ENCODE measurements at regions not wholly inside any gene's neighbourhood (a gene's known extent, or its start where the extent isn't known, plus 50 kb on each side); places are given as distances from the start of the nearest gene placed in this dataset.

DNA sequence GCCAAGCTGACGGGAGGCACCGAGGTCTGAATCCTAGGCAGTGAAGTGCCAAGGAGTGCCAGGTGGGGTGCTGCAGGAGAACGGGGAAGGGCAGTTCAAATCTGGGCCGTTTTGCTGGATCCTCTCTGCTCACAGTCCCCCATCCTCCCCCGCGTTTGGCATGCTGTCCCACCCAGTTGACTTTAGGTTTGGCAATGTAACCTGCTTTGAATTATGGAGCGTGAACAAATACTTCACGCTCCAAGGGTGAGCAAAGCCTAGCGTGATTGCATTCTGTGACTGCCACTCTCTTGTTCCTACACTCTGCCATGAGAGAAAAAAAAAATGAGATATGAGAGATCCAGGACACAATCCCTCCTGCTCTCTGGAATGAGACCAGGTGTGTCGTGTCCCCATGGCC, 381.9 kb downstream of the ZNF516 start:
- DNase-seq = no peak

DNA sequence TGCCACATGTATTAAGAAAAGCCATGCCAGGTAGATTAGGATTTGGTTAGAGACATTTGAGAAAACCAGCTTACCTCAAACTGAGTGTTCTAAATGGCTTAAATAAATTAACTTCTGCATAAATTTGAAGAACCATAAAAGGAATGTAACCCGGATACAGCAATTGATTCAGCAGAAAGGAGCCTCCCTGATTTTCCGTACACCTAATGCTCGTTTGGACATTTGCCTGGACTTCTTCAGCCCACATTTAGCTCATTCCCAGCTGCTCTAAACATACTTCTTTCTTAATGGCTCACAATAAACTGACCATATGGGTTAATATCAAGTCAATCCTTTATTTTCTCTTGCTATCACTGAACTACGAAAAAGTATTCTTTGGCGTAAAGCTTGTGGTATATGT, 392.4 kb downstream of the ZNF516 start:
- no peak for DNase-seq

GRCh38 chr18:76102156-76102555, 392.9 kb downstream of the ZNF516 start:
- no peak for DNase-seq

- DNase-seq = no peak
Measured at GRCh38 chr18:76099931-76100457, 395.0 kb downstream of the ZNF516 start.

GRCh38 chr18:76098674-76099411, 396.2 kb downstream of the ZNF516 start:
- no peak for DNase-seq

GRCh38 chr18:76081536-76081935, 413.5 kb downstream of the ZNF516 start:
- no peak for DNase-seq

DNA sequence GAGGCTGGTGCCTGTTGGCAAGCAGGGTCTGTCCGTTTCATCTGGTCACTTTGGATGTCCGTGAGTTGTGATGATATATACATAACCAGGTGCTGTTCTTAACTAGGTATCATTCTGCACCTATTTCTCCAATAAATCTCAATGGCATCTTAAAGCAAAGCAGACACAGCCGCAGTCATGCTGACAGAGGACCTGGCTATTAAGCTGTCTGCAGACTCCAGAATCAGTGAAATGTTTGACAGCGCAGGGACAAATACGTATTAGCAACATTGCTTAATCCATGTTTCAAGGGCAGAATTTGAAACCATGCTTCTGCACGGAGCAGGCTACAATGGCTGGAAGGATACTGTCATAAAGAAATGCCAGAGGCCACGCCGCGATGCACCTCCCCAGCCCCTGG, 414.6 kb downstream of the ZNF516 start:
- no peak for DNase-seq

DNA sequence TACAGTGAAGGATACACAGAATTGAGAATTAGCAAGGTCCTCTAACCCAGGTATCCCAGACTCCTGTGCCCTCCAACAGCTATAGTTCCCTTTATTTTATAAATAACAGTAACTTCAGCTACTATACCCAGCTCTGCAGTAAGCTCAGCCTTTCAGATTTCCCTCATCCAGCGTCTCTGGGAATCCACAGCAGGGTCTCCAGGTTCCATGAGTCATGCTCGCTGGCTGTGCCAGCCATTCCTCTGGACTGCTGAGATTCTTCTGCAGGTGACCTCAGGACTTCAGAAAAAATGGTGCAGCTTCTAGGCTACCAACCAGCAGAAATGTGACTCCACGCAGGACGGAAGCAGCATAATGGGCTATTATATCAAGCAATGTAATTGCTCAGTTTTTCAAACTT, 419.3 kb downstream of the ZNF516 start:
- DNase-seq = no peak

- no peak for DNase-seq
Measured at GRCh38 chr18:76064998-76065397, 430.0 kb downstream of the ZNF516 start.

GRCh38 chr18:76058146-76058545, 436.9 kb downstream of the ZNF516 start:
- DNase-seq = no peak

GRCh38 chr18:76057386-76057785, 437.7 kb downstream of the ZNF516 start:
- DNase-seq = no peak

GRCh38 chr18:76056471-76057110, 438.5 kb downstream of the ZNF516 start:
- no peak for DNase-seq

DNA sequence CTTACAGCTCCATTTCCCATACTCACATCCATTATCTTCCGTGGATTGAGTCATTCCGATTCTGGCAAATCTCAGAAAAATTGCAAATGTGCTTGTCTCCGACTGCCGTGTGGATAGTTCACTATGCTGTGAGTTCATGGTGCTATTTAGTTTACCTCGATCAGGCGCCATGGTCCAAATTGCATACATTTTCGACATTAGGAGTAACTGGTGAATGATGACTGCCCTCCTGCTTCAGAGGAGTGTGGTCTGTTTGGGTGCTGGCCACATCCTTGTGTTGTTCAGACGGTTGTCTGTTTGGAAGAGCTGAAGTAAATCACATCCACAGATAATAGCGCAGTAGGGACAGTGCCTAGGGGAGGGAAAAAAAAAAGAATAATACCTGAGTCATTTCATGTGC, 439.5 kb downstream of the ZNF516 start:
- DNase-seq = no peak

DNA sequence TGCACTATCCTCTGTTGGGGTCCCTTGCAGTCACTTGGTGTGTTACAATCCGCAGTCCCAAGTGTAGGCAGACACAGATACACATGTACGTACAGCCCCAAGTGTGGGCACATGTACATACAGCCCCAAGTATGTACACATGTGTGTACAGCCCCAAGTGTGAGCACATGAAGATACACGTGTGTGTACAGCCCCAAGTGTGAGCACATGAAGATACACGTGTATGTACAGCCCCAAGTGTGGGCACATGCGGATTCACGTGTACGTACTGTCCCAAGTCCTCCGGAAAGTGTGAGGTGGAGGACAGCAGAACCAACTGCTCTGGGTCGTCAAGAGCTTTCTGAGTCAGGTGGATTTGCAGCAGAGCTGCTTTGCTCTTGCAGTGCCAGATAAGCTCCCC, 440.0 kb downstream of the ZNF516 start:
- DNase-seq = no peak

DNA sequence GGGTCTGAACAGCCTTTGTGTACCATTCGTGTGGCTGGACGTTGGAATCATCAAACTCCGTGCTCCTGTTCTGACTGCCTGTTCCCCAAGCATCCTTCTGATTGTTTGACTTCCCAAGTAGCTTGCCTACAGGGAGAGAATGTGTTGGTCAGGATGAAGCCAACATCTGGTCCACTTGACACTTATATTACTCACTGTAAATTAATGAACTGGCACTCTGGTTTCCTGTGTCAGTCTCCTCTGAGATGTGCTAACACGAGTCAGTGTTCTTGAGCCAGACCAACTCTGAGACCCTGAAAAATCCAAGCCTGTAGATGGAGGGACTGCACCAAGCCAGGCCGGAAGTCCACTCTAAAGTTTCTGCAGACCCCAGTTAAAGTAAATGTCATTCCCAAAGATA, 440.9 kb downstream of the ZNF516 start:
- DNase-seq = no peak

GRCh38 chr18:76053551-76053950, 441.5 kb downstream of the ZNF516 start:
- no peak for DNase-seq

DNA sequence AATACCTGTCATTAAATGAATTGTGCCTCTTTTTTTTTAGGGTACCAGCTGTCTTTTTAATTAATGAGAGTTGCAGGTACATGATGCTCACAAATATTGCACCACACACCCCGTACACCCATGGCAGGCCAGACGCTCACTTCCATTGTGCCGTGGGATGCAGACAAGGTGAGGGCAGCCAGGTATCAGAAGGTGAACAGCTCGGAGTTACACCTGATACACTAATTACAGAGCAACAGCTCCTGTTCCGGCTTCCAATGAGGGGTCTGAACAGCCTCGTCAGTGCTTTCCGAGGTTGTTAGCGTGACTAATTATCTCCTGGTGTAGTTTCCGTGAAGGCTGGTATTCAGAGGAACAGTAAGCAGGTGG, 442.8 kb downstream of the ZNF516 start:
- DNase-seq = no peak

DNA sequence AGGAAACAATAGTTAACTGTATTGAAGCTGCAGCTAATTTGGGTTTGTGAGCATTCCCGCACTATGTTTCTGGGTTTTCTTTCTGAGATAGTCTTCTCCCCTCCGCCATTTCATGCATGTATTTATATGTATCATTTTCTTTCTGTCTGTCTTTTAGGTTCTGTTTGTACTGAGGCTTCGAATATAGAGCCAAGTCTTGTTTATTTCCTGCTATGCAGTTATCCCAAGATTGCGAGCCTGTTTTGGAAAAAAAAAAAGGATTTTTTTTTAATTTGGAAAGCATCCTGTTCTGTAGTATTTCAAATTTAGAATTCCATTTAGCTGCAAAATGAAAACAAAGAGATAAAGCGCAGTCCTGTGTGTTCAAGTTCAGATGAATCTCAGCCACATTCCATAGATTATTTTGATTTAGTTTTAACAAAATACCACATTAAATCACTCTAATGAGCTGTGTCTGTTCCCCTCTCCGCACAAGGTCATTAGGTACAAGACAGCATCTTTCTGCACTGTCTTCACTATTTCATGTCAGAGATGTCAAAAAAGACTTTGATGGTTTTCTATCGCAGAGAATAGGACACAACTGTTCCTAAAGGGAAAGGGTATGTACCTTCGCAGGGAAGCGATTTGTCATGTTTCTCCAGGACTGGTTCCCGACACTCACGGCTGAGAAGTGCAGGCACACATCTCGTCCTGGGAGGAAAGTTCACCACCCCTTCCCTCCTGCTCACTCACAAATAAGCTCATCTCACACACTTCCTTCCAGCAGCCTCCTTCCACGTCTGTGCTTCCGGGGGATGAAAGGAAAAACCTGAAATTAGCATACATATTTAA, 443.4 kb downstream of the ZNF516 start:
- DNase-seq = no peak

DNA sequence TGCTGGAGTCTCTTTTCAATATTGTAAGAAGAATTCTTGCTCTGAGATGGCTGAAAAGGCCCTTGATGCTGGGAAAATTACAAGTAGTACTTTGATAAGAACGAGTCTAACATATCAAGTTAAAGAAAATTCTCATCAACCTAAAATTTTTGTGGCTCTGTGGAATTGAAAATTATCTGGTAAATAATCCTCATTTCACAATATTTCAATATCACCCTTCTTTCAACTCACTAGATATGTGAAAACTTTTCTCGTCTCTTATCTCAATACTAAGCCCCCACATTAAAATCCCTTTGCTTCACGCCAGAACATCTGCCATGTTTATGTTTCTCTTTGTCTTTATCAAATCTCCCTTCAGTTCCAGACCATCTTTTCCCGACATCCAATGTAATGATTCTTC, 448.8 kb downstream of the ZNF516 start:
- DNase-seq = no peak

DNA sequence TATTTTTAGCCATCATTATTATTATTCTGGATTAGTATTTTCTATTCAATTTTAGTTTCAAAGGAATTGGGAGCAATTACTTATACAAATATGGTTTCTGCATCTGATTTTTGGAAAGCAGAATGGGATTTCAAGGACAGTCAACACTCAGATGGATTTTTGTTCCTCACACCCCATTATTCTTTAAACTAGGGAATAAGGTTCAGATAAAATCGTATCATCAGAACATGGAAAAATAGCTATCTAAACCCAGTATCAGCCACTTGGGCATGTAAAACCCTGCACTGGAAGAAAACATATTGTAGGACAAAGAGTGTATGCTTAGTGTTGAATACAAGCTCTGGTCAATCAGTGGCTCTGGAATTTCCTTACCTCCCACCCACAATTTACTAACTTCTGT, 452.5 kb downstream of the ZNF516 start:
- DNase-seq = no peak

GRCh38 chr18:76018210-76018609, 476.8 kb downstream of the ZNF516 start:
- no peak for DNase-seq

DNA sequence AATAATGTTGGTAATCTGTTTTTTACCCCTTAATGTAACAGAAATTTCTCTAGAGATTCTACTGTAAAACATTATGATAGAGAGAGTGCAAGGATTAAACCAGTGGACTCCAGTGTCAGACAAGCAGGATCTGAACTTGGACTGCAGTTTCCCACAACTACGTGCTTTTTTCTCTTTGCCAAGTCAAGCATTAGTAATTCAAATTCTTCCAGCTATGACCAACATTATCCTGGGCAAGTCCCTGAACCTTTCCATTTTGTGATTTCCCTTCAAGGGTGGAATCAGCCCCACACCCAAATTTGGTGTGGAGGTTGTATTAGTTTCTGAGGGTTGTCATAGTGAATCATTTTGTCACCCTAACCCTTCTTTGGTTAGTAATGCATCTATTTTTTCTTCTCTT, 482.0 kb downstream of the ZNF516 start:
- no peak for DNase-seq

DNA sequence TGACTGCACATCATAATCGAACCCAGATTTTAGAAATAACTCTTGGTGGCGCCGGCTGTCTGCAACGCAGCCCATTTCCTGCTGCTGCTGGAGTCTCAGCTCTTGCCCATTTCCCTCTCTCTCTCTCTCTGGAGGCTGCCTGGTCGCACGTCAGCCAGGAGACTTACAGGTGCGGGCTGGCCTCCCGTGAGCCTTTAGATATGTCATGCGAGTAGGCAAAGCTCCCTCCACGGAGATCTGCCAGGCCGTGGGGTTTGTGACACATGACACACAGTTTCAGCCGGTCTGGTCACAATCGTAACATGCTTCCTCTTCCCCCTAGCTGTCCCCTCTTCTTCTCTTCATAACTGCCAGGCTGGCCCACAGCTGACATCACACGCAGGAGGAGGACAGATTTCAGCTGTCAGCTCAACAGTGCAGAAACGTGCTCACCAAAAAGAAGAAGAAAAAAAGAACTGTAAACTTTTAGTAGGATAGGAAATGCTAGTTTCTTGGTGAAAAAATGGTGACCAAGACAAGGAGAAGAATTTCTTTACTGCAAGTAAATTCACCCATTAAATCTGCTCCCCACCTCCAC, 489.3 kb downstream of the ZNF516 start:
- DNase-seq = no peak

All from CD4-positive, alpha-beta T cell treated with Interleukin-4 for 1 hour (primary cell).